ENCODE measurements at regions not wholly inside any gene's neighbourhood (a gene's known extent, or its start where the extent isn't known, plus 50 kb on each side); places are given as distances from the start of the nearest gene placed in this dataset.
"Not testable (repeated sequence)": the region's sequence is repeated elsewhere in the genome, so short reads cannot be mapped to it uniquely, and the experiment has no call there.

DNA sequence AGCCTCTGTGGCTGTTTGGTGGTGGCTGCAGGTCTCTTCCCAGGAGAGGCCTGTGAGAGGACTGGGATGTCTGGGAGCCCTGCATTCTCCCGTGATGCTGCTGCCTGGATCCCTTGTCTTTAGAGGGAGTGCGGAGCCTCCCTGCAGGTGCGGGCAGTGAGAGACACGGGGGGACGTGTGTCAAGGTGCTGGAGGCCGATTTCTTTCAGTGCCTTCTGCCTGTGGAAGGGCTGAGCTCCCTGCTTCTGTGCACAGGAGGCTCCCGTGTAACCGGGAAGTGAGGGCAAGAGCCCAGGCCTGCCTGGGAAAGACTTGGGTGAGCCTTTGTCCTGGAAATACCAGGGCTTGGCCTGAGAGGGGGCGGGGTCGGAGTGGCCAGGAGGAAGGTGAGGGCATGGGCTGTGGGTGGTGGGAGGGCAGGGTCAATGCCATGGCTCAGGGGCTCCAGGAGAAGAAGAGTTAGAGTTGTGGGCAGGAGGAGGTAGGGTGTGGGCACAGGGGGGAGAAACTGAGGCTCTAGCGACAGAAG, 372.2 kb downstream of the TMEM121 start:
- Mint-ChIP-seq H3K27me3 (peaks cover 8% of the 10 kb centered on the region), H3K9me3 (no peaks in the 10 kb centered on the region), H3K4me3 (no peak overlapping the region), H3K27ac (no peak overlapping the region), H3K4me1 (ENCODE audit: low read depth) (peaks cover 6% of the 10 kb centered on the region), H3K36me3 (no peaks in the 10 kb centered on the region)
- CTCF ChIA-PET = no interaction called here
- POLR2A ChIA-PET = no interaction called here
- DNase-seq = no peak
- intact Hi-C loops (cut with micrococcal nuclease) = no loop called here

DNA sequence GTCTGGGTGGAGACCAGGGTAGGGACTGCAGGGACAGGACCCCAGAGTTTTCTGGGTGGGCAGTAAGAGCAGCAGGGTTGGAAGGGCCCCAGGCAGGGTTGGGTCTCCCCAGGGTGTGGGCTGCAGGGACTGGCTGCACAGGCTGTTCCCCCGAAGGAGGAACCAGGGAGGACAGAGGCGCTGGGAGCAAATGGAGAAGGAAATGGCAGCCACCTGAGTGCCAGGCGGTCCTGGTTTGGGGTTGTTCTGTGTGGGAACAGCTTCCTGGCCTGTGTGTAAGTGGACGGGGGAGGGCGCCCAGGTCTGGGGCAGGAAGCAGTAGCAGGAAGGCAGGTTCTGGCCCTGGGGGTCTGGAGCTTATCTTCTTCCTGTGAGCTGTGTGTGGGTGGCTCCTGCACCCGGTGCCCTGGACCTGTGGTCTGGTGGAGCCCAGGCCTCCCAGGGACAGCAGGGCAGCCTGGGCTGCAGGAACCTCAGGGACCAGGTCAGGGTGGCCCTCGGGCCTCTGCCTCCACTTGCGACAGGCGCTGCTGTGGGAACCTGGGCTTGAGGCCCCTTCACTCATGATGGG, 372.8 kb downstream of the TMEM121 start:
- Mint-ChIP-seq H3K27me3 (peaks cover 11% of the 10 kb centered on the region), H3K27ac (no peak overlapping the region), H3K36me3 (no peaks in the 10 kb centered on the region), H3K9me3 (no peaks in the 10 kb centered on the region), H3K4me3 (no peak overlapping the region), H3K4me1 (ENCODE audit: low read depth) (peaks cover 6% of the 10 kb centered on the region)
- intact Hi-C loops (cut with micrococcal nuclease) = no loop called here
- POLR2A ChIA-PET = no interaction called here
- CTCF ChIA-PET = no interaction called here
- DNase-seq = no peak

- ChIA-PET CTCF (no interaction called here), POLR2A (no interaction called here)
- Mint-ChIP-seq H3K4me3 (no peak overlapping the region), H3K4me1 (ENCODE audit: low read depth) (peaks cover 6% of the 10 kb centered on the region), H3K9me3 (no peaks in the 10 kb centered on the region), H3K27me3 (peaks cover 12% of the 10 kb centered on the region), H3K36me3 (no peaks in the 10 kb centered on the region), H3K27ac (no peak overlapping the region)
- no peak for DNase-seq
- intact Hi-C loops (cut with micrococcal nuclease) = no loop called here
These were observed 373.4 kb downstream of the TMEM121 start for GRCh38 chr14:105899657-105900397.

DNA sequence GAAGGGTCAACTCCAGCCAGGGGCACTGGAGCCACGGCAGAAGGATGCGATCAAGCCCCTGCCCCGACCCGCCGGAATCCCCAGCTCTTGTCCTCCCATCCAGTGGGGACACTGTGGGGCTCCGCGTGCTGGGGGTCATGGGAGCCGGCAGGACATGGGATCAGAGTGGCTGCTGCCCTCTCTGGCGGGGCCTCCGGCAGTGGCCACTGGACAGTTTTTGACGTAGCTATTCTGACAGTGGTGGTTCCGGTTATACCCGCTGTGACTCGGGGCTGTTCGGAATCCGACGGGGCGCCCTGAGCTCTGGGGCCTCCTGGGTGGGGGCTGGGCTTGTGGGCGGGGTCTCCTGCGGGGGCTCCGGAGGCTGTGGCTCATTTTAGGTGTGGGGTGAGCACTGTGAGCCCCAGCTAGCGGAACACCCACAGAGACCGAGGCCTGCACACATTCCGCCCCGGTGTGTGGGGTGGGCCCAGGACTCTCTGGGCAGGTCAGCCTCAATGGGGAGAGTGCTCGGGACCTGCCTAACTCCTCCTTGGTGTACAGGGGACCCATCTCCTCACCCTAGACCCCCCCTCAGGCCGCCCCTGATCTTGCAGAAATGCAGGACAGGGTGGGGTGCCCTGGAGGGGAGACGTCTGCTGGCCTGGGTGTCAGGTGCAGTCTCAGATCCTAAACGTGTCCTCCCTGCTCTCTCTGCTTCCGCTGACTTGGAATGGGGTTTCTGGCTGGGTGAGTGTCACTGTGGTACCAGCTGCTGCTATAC, 374.2 kb downstream of the TMEM121 start:
- H3K27ac Mint-ChIP-seq = no peak overlapping the region
- peaks cover 15% of the 10 kb centered on the region for H3K27me3 Mint-ChIP-seq
- H3K36me3 Mint-ChIP-seq = no peaks in the 10 kb centered on the region
- H3K4me1 Mint-ChIP-seq (ENCODE audit: low read depth) = peaks cover 6% of the 10 kb centered on the region
- no peak for DNase-seq
- H3K4me3 Mint-ChIP-seq = no peak overlapping the region
- no peaks in the 10 kb centered on the region for H3K9me3 Mint-ChIP-seq
- intact Hi-C loops (cut with micrococcal nuclease) = no loop called here
- CTCF ChIA-PET = no interaction called here
- POLR2A ChIA-PET = no interaction called here

DNA sequence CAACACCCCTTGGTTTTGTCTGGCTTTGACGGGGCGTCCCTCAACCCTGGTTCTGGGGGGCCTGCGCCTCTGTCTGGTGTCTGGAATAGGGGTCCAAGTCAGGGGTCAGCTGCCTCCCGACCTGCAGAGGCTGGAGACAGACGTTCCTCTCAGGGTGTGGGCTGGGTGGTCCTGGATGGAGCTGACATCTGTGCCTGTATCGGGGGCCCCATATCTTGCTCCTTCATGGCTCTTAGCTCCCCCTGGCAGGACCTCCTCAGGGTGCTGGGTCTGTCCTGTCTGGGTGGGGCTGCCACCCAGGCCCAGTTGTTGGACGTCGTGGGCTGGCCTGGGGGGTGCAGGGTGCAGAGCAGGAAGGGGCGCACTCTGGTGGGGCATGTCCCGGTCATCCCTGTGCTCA, 374.8 kb downstream of the TMEM121 start:
- H3K4me1 Mint-ChIP-seq (ENCODE audit: low read depth) = peaks cover 6% of the 10 kb centered on the region
- ChIA-PET CTCF (no interaction called here), POLR2A (no interaction called here)
- H3K36me3 Mint-ChIP-seq = no peaks in the 10 kb centered on the region
- DNase-seq = no peak
- H3K4me3 Mint-ChIP-seq = no peak overlapping the region
- H3K9me3 Mint-ChIP-seq = no peaks in the 10 kb centered on the region
- H3K27ac Mint-ChIP-seq = no peak overlapping the region
- intact Hi-C loops (cut with micrococcal nuclease) = no loop called here
- peaks cover 15% of the 10 kb centered on the region for H3K27me3 Mint-ChIP-seq

DNA sequence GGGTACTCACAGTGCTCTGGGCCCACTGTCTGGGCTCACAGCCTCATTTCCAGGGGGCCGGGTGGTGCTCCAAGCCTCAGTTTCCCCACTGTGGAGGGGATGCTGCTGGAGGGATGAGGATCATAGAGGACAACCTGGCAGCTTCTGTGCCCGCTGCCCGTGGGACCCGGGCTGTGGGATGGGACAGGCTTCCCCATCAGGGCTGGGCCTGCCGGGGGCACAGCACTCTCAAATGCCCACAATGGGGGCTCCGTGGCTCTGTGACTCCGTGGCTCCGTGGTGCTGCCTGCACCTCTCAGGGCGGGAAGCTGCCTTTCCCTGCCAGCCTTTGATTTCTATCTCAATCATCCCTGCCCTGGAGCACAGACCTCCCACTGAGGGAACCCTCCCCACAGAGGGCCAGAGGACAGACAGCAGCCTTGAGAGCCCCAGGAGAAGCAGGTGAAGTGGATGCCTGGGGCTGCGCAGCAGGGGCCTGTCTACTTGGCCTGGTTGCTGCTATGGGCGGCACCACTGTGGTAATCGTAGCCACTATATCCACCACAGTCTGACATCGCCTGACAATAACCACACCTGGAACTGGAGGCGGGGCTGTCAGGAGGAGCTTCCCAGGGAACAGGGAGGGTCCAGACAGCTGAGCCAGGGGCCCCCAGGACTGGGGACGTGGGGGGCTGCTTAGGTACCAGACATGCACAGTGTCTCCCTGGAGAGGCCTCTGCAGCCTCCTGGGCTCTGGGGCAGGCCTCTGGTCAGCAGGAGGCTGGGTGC, 375.9 kb downstream of the TMEM121 start:
- intact Hi-C loops (cut with micrococcal nuclease) = no loop called here
- no peaks in the 10 kb centered on the region for H3K36me3 Mint-ChIP-seq
- no peaks in the 10 kb centered on the region for H3K9me3 Mint-ChIP-seq
- H3K27me3 Mint-ChIP-seq = peaks cover 15% of the 10 kb centered on the region
- H3K4me1 Mint-ChIP-seq (ENCODE audit: low read depth) = no peaks in the 10 kb centered on the region
- ChIA-PET CTCF (no interaction called here), POLR2A (no interaction called here)
- no peak overlapping the region for H3K27ac Mint-ChIP-seq
- H3K4me3 Mint-ChIP-seq = no peak overlapping the region
- DNase-seq = no peak

DNA sequence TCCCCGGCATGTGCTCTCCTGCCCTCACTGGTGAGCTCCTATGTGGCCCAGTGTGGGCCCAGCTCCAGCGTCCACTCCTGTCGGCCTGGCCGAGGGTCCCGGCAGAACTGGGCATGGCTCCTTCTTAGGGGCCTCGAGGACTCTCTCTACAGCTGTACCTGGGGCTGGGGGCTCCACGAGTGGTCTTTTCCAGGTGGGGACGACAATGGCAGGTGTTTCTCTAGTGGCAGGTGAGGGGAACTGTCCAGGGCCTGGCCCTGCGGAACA, 376.4 kb downstream of the TMEM121 start:
- H3K4me3 Mint-ChIP-seq; DNase-seq; CTCF ChIA-PET; intact Hi-C loops (cut with micrococcal nuclease); H3K36me3 Mint-ChIP-seq; H3K4me1 Mint-ChIP-seq (ENCODE audit: low read depth); H3K9me3 Mint-ChIP-seq; POLR2A ChIA-PET; H3K27ac Mint-ChIP-seq: not testable (repeated sequence)
- peaks cover 15% of the 10 kb centered on the region for H3K27me3 Mint-ChIP-seq

GRCh38 chr14:105903971-105904370, 377.6 kb downstream of the TMEM121 start:
- intact Hi-C loops (cut with micrococcal nuclease) = no loop called here
- Mint-ChIP-seq H3K4me3 (no peak overlapping the region), H3K9me3 (no peaks in the 10 kb centered on the region), H3K4me1 (ENCODE audit: low read depth) (no peaks in the 10 kb centered on the region), H3K27me3 (peaks cover 21% of the 10 kb centered on the region), H3K27ac (no peak overlapping the region), H3K36me3 (no peaks in the 10 kb centered on the region)
- ChIA-PET POLR2A (no interaction called here), CTCF (no interaction called here)
- DNase-seq = no peak

DNA sequence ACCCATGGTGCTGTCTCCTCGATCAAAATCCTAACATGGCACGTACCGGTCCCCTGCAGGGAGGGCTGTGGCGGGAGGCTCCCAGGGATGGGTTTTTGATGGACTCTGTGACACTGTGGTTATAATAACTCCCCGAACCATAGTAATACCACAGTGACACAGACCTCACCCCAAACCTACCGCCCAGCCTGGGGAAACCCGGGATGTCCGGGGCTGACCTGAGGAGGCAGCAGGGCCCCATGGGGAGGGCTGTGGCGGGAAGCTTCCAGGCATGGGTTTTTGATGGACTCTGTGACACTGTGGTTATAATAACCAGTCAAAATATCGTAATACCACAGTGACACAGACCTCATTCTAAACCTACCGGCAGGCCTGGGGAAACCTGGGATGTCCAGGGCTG, 378.0 kb downstream of the TMEM121 start:
- H3K27ac Mint-ChIP-seq = no peak overlapping the region
- intact Hi-C loops (cut with micrococcal nuclease) = no loop called here
- no peaks in the 10 kb centered on the region for H3K36me3 Mint-ChIP-seq
- no peaks in the 10 kb centered on the region for H3K9me3 Mint-ChIP-seq
- H3K4me3 Mint-ChIP-seq = no peak overlapping the region
- H3K27me3 Mint-ChIP-seq = peaks cover 21% of the 10 kb centered on the region
- CTCF ChIA-PET = no interaction called here
- H3K4me1 Mint-ChIP-seq (ENCODE audit: low read depth) = no peaks in the 10 kb centered on the region
- POLR2A ChIA-PET = no interaction called here
- DNase-seq = no peak

- DNase-seq = no peak
- Mint-ChIP-seq H3K27ac (no peak overlapping the region), H3K36me3 (no peaks in the 10 kb centered on the region), H3K27me3 (peaks cover 25% of the 10 kb centered on the region), H3K4me1 (ENCODE audit: low read depth) (no peaks in the 10 kb centered on the region), H3K9me3 (no peaks in the 10 kb centered on the region), H3K4me3 (no peak overlapping the region)
- POLR2A ChIA-PET = no interaction called here
- CTCF ChIA-PET = no interaction called here
- intact Hi-C loops (cut with micrococcal nuclease) = no loop called here
These were observed 379.1 kb downstream of the TMEM121 start for GRCh38 chr14:105905456-105905855.

DNA sequence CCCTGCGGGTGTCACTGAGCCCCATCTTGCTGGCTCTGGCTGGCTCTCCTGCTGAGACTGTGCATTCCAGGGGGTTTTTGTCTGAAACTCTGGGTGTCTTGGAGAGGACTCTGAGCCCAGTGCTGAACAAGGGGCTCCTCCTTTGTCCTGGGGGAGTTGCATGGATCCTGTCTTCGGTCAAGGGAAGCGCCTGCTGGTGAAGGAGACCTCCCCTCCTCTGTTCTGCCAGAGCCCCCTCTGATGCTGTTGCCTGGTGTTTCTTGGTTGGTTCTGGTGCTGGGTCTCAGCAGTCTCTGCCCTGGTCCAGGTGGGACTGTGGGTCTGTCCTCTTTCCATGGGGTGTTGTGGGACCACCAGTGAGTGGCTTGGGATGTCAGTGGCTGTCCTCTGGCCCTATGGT, 380.9 kb downstream of the TMEM121 start:
- ChIA-PET POLR2A (no interaction called here), CTCF (no interaction called here)
- Mint-ChIP-seq H3K27ac (no peak overlapping the region), H3K9me3 (no peaks in the 10 kb centered on the region), H3K4me3 (no peak overlapping the region), H3K4me1 (ENCODE audit: low read depth) (no peaks in the 10 kb centered on the region), H3K27me3 (peaks cover 24% of the 10 kb centered on the region), H3K36me3 (no peaks in the 10 kb centered on the region)
- intact Hi-C loops (cut with micrococcal nuclease) = no loop called here
- DNase-seq = no peak

- Mint-ChIP-seq H3K27me3 (peaks cover 23% of the 10 kb centered on the region), H3K9me3 (no peaks in the 10 kb centered on the region), H3K4me1 (ENCODE audit: low read depth) (no peaks in the 10 kb centered on the region), H3K4me3 (no peak overlapping the region), H3K27ac (no peak overlapping the region), H3K36me3 (no peaks in the 10 kb centered on the region)
- intact Hi-C loops (cut with micrococcal nuclease) = no loop called here
- ChIA-PET CTCF (no interaction called here), POLR2A (no interaction called here)
- DNase-seq = no peak
These were observed 381.6 kb downstream of the TMEM121 start for GRCh38 chr14:105908006-105908405.

All from activated CD4-positive, alpha-beta memory T cell treated with anti-CD3 and anti-CD28 coated beads for 36 hours (primary cell).